NCI-H82 treated with DMSO at 0.1 percent for 48 hours (cell line): ENCODE measurements at regions not wholly inside any gene's neighbourhood (a gene's known extent, or its start where the extent isn't known, plus 50 kb on each side); places are given as distances from the start of the nearest gene placed in this dataset.

ENCODE experiments used
- DNase-seq: peaks from one replicate; lab custom pipeline; 2025; ENCODE audit not compliant: unreplicated experiment; lab: John Stamatoyannopoulos, UW

DNA sequence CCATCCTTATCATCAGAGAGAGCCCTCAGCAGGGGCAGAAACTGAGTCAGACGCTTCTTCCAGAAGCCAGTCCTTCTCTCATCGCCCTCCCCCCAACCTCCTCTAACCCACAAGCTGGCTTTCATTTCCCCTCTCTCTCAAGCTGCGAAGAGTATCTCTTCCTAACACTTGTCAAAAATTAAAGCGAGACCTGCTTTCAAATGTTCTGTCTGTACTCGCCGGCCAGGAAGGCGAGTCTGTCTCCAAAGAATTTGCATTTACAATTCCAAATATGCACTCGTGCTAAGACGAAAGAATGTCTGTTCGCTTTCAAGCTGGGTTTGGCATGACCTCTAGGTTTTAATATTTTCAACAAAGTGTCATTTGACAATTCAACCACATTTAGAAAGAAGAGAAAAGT is 140.4 kb downstream of the RGS9 start:
- no peak for DNase-seq
